Ishikawa (cell line): ENCODE measurements at regions not wholly inside any gene's neighbourhood (a gene's known extent, or its start where the extent isn't known, plus 50 kb on each side); places are given as distances from the start of the nearest gene placed in this dataset.

ENCODE experiments used
- CREB1 ChIP-seq: IDR thresholded peaks from 2 replicates; pipeline ENCODE4 v1.6.1; 2012; ENCODE audit warnings: low read depth
- EGR1 ChIP-seq: IDR thresholded peaks from 2 replicates; pipeline ENCODE4 v1.6.1; 2012
- EP300 ChIP-seq: IDR thresholded peaks from 2 replicates; pipeline ENCODE4 v1.6.1; 2012; ENCODE audit warnings: borderline replicate concordance
- FOXM1 ChIP-seq: IDR thresholded peaks from 2 replicates; pipeline ENCODE4 v1.6.1; 2012; ENCODE audit warnings: low read depth, borderline replicate concordance
- NFIC ChIP-seq: IDR thresholded peaks from 2 replicates; pipeline ENCODE4 v1.6.1; 2012
- RAD21 ChIP-seq: IDR thresholded peaks from 2 replicates; pipeline ENCODE4 v1.6.1; 2012; ENCODE audit warnings: low read depth
- TAF1 ChIP-seq: IDR thresholded peaks from 2 replicates; pipeline ENCODE4 v1.6.1; 2012; ENCODE audit warnings: low read depth, mild to moderate bottlenecking
- TCF12 ChIP-seq: IDR thresholded peaks from 2 replicates; pipeline ENCODE4 v1.6.1; 2012; ENCODE audit warnings: low read depth
- TEAD4 ChIP-seq: IDR thresholded peaks from 2 replicates; pipeline ENCODE4 v1.6.1; 2012
- YY1 ChIP-seq: IDR thresholded peaks from 2 replicates; pipeline ENCODE4 v1.6.1; 2012; ENCODE audit warnings: low read depth
- ZBTB7A ChIP-seq: IDR thresholded peaks from 2 replicates; pipeline ENCODE4 v1.6.1; 2012; ENCODE audit warnings: low read depth
- TF ChIP-seq, protein P1 (sequence below): IDR thresholded peaks from 2 replicates; pipeline ENCODE4 v1.6.1; 2012; ENCODE audit warnings: low read depth, mild to moderate bottlenecking
- TF ChIP-seq, protein P2 (sequence below): IDR thresholded peaks from 2 replicates; pipeline ENCODE4 v1.6.1; 2012
- TF ChIP-seq, protein P3 (sequence below): IDR thresholded peaks from 2 replicates; pipeline ENCODE4 v1.6.1; 2012

DNA sequence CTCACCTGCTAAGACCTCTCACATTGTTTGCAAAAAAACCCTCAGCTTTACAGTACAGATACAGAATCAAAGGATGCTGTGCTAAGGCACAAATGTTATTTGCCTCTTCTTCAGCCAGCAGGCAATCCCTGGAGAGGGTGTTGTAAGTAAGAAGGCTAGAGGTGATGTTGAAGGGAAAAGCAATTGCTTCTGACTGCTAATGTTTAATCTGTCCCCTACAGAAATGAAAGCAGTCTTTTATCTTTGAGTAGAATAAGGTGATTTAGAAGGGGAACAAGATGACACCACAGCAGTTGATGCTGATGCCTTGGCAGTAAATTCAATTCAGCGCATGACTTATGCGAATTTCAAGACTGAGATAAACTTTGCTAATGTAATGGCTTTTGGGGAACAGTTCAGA lies 1064.8 kb upstream of the IGFBP7 start:
- TF ChIP-seq NFIC (no peak), EGR1 (no peak), TAF1 (no peak)

DNA sequence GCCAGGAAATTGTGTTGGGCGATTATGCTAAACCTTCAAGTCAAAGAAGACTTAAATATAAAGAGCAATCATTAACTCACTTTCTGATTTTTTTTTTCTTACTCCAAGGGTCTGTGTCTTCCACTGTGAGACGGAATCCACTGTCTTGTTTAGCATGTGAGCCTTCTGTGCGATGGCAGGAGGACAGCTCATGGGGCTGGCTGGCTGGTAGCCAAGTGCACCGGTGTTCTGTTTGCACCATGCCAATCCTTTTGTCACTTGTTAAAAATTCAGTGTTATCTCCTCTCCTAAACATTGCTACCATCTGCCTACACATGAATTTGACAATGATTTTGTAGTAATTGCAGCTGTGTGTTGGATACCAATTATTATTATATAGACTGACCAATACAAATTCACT lies 1056.3 kb upstream of the IGFBP7 start:
- no peak for TF ChIP-seq NFIC
- TF ChIP-seq YY1 = no peak
- TF ChIP-seq, protein P1, sequence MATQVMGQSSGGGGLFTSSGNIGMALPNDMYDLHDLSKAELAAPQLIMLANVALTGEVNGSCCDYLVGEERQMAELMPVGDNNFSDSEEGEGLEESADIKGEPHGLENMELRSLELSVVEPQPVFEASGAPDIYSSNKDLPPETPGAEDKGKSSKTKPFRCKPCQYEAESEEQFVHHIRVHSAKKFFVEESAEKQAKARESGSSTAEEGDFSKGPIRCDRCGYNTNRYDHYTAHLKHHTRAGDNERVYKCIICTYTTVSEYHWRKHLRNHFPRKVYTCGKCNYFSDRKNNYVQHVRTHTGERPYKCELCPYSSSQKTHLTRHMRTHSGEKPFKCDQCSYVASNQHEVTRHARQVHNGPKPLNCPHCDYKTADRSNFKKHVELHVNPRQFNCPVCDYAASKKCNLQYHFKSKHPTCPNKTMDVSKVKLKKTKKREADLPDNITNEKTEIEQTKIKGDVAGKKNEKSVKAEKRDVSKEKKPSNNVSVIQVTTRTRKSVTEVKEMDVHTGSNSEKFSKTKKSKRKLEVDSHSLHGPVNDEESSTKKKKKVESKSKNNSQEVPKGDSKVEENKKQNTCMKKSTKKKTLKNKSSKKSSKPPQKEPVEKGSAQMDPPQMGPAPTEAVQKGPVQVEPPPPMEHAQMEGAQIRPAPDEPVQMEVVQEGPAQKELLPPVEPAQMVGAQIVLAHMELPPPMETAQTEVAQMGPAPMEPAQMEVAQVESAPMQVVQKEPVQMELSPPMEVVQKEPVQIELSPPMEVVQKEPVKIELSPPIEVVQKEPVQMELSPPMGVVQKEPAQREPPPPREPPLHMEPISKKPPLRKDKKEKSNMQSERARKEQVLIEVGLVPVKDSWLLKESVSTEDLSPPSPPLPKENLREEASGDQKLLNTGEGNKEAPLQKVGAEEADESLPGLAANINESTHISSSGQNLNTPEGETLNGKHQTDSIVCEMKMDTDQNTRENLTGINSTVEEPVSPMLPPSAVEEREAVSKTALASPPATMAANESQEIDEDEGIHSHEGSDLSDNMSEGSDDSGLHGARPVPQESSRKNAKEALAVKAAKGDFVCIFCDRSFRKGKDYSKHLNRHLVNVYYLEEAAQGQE = no peak
- TF ChIP-seq TCF12 = no peak
- TF ChIP-seq EGR1 = no peak
- TF ChIP-seq FOXM1 = no peak
- no peak for TF ChIP-seq EP300
- TF ChIP-seq CREB1 = no peak
- TF ChIP-seq RAD21 = no peak
- no peak for TF ChIP-seq ZBTB7A
- no peak for TF ChIP-seq TAF1
- no peak for TF ChIP-seq TEAD4

DNA sequence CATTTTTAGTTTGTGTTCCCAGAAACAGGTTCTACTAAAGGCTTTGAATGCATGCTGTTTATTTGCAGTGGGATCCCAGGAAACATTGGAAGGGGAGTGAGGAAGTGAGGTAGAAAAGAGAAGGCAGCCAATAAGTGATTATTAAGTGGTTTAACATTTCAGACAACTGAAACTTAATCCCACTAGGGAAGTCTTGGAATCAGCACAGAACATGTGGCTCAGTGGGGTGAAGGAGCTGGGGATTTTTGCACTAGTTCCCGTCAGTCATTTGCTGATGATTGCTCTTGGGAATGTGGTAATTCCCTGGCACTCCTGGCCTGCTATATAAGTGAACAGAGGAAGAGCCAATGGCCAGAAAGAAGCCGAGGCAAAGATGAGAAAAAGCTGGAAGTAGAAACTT lies 1053.0 kb upstream of the IGFBP7 start:
- no peak for TF ChIP-seq EP300
- no peak for TF ChIP-seq TEAD4
- TF ChIP-seq EGR1 = no peak
- no peak for TF ChIP-seq FOXM1
- TF ChIP-seq, protein P2, sequence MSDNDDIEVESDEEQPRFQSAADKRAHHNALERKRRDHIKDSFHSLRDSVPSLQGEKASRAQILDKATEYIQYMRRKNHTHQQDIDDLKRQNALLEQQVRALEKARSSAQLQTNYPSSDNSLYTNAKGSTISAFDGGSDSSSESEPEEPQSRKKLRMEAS = no peak
- TF ChIP-seq RAD21 = no peak
- no peak for TF ChIP-seq YY1
- TF ChIP-seq, protein P3, sequence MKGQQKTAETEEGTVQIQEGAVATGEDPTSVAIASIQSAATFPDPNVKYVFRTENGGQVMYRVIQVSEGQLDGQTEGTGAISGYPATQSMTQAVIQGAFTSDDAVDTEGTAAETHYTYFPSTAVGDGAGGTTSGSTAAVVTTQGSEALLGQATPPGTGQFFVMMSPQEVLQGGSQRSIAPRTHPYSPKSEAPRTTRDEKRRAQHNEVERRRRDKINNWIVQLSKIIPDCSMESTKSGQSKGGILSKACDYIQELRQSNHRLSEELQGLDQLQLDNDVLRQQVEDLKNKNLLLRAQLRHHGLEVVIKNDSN = no peak
- TF ChIP-seq TCF12 = no peak
- TF ChIP-seq, protein P1 = no peak
- no peak for TF ChIP-seq CREB1
- TF ChIP-seq ZBTB7A = no peak

DNA sequence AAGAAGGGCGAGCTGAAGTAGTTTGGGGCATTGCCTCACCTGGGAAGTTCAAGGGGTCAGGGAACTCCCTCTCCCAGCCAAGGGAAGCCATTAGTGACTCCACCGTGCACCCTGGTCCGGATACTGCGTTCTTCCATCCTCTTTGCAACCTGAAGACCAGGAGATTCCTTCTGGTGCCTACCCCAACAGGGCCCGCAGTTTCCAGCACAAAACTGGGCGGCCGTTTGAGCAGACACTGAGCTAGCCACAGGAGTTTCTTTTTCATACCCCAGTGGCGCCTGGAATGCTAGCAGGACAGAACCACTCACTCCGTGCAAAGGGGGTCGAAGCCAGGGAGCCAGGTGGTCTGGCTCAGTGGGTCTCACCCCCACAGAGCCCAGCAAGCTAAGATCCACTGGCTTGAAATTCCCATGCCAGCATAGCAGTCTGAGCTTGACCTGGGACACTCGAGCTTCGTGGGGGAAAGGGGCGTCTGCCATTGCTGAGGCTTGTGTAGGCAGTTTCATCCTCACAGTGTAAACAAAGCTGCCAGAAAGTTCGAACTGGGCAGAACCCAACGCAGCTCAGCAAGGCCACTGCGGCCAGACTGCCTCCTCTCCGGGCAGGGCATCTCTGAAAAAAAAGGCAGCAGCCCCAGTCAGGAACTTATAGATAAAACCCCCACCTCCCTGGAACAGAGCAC lies 1039.4 kb upstream of the IGFBP7 start:
- TF ChIP-seq, protein P2 = no peak
- TF ChIP-seq TEAD4 (no peak), EGR1 (no peak), ZBTB7A (no peak)
- TF ChIP-seq, protein P1 = no peak

DNA sequence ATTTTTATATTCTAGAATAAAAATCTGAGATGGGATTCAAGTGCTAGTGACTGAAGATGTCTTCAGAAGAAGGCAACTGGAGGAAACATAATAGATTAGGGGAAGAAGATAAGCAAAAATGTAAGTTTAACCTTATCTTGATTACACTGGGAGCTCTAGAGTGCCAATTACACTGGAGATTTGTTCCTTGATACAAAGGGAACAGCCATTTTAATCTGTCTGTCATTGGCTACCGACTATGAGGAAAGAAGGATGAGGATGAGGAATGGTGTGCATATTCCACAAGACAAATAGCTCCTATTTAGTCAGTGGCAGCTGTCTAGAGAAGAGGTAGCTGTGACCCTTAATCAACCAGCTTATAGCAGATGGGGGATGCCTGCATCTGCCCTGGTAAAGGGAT lies 1034.5 kb upstream of the IGFBP7 start:
- TF ChIP-seq, protein P2 = no peak
- TF ChIP-seq, protein P1 = no peak
- TF ChIP-seq EP300 (no peak), YY1 (no peak), TCF12 (no peak), FOXM1 (no peak), EGR1 (no peak), TEAD4 (no peak), TAF1 (no peak)
